ENCODE measurements at regions not wholly inside any gene's neighbourhood (a gene's known extent, or its start where the extent isn't known, plus 50 kb on each side); places are given as distances from the start of the nearest gene placed in this dataset.

GRCh38 chr13:81686877-81687276 is 1346.0 kb upstream of the SPRY2 start:
- peaks cover 5 to 18% (median 6%) of the 10 kb centered on the region in 3 donors for H3K9me3 Mint-ChIP-seq
- no peaks in the 10 kb centered on the region for H3K36me3 Mint-ChIP-seq
- H3K27me3 Mint-ChIP-seq: no peaks in the 10 kb centered on the region
- no peaks in the 10 kb centered on the region for H3K9me3 ChIP-seq
- H3K27me3 ChIP-seq (replicated peaks in 1 of 2; ENCODE audit: control insufficient read depth in 2 of 2, extremely low read depth in 1 of 2, insufficient read depth in 2 of 2, low read length in 1 of 2): no peaks in the 10 kb centered on the region
- no CpG with 5 or more reads among the region's 2 CpGs for WGBS (ENCODE audit: insufficient coverage)
- DNase-seq (no peak), ATAC-seq (replicated peaks in 1 of 4) (no peak)
- H3K27ac Mint-ChIP-seq: no peak overlapping the region
- H3K36me3 ChIP-seq (ENCODE audit: control insufficient read depth in 2 of 2, extremely low read depth in 1 of 2, insufficient read depth in 1 of 2, low read length in 1 of 2): no peaks in the 10 kb centered on the region
- no peak overlapping the region for H3K4me3 Mint-ChIP-seq
- ChIA-PET POLR2A (no interaction called here), CTCF (no interaction called here)
- no peak overlapping the region for H3K4me3 ChIP-seq (ENCODE audit: control insufficient read depth in 1 of 2, extremely low read depth in 1 of 2, low read length in 1 of 2)
- H3K4me1 ChIP-seq (ENCODE audit: control insufficient read depth in 1 of 2, extremely low read depth in 1 of 2, insufficient read depth in 2 of 2, low read length in 2 of 2): no peaks in the 10 kb centered on the region
- no peak overlapping the region for H3K27ac ChIP-seq (ENCODE audit: low read length)
- H3K4me1 Mint-ChIP-seq: no peaks in the 10 kb centered on the region

GRCh38 chr13:81683521-81683920 is 1342.6 kb upstream of the SPRY2 start:
- H3K27ac ChIP-seq (ENCODE audit: low read length): no peak overlapping the region
- H3K4me1 Mint-ChIP-seq: no peaks in the 10 kb centered on the region

GRCh38 chr13:81682081-81682630 is 1341.2 kb upstream of the SPRY2 start:
- Histone ChIP-seq H3K4me1 (ENCODE audit: control insufficient read depth in 1 of 2, extremely low read depth in 1 of 2, insufficient read depth in 2 of 2, low read length in 2 of 2) (no peaks in the 10 kb centered on the region), H3K9me3 (peaks cover 7% of the 10 kb centered on the region), H3K27me3 (replicated peaks in 1 of 2; ENCODE audit: control insufficient read depth in 2 of 2, extremely low read depth in 1 of 2, insufficient read depth in 2 of 2, low read length in 1 of 2) (no peaks in the 10 kb centered on the region), H3K36me3 (ENCODE audit: control insufficient read depth in 2 of 2, extremely low read depth in 1 of 2, insufficient read depth in 1 of 2, low read length in 1 of 2) (no peaks in the 10 kb centered on the region), H3K27ac (ENCODE audit: low read length) (no peak overlapping the region), H3K4me3 (ENCODE audit: control insufficient read depth in 1 of 2, extremely low read depth in 1 of 2, low read length in 1 of 2) (no peak overlapping the region)
- Mint-ChIP-seq H3K36me3 (no peaks in the 10 kb centered on the region), H3K4me3 (no peak overlapping the region), H3K27ac (no peak overlapping the region), H3K9me3 (peaks cover 12 to 26% (median 13%) of the 10 kb centered on the region in 3 donors), H3K4me1 (no peaks in the 10 kb centered on the region), H3K27me3 (no peaks in the 10 kb centered on the region)
- ATAC-seq (replicated peaks in 1 of 4): no peak
- WGBS (ENCODE audit: insufficient coverage): no CpG with 5 or more reads among the region's 2 CpGs
- no peak for DNase-seq
- ChIA-PET CTCF (no interaction called here), POLR2A (no interaction called here)

More at GRCh38 chr13:81683521-81683920, 1342.6 kb upstream of the SPRY2 start:
- H3K9me3 ChIP-seq: peaks cover 3% of the 10 kb centered on the region
- ChIA-PET CTCF (no interaction called here), POLR2A (no interaction called here)
- no peak overlapping the region for H3K4me3 ChIP-seq (ENCODE audit: control insufficient read depth in 1 of 2, extremely low read depth in 1 of 2, low read length in 1 of 2)
- no peaks in the 10 kb centered on the region for H3K36me3 Mint-ChIP-seq
- WGBS (ENCODE audit: insufficient coverage): 40% methylated on average over 1 of the region's 4 CpGs
- H3K36me3 ChIP-seq (ENCODE audit: control insufficient read depth in 2 of 2, extremely low read depth in 1 of 2, insufficient read depth in 1 of 2, low read length in 1 of 2): no peaks in the 10 kb centered on the region
- H3K4me1 ChIP-seq (ENCODE audit: control insufficient read depth in 1 of 2, extremely low read depth in 1 of 2, insufficient read depth in 2 of 2, low read length in 2 of 2): no peaks in the 10 kb centered on the region
- no peak for ATAC-seq (replicated peaks in 1 of 4)
- H3K9me3 Mint-ChIP-seq: peaks cover 6 to 26% (median 9%) of the 10 kb centered on the region in 3 donors
- no peaks in the 10 kb centered on the region for H3K27me3 ChIP-seq (replicated peaks in 1 of 2; ENCODE audit: control insufficient read depth in 2 of 2, extremely low read depth in 1 of 2, insufficient read depth in 2 of 2, low read length in 1 of 2)
- no peaks in the 10 kb centered on the region for H3K27me3 Mint-ChIP-seq
- no peak overlapping the region for H3K27ac Mint-ChIP-seq
- H3K4me3 Mint-ChIP-seq: no peak overlapping the region
- DNase-seq: no peak

GRCh38 chr13:81677857-81678256 is 1336.9 kb upstream of the SPRY2 start:
- POLR2A ChIA-PET: no interaction called here
- H3K4me3 ChIP-seq (ENCODE audit: control insufficient read depth in 1 of 2, extremely low read depth in 1 of 2, low read length in 1 of 2): no peak overlapping the region
- H3K9me3 ChIP-seq: peaks cover 7% of the 10 kb centered on the region
- DNase-seq: no peak
- H3K9me3 Mint-ChIP-seq: peaks cover 11% of the 10 kb centered on the region in 3 donors
- H3K27ac ChIP-seq (ENCODE audit: low read length): no peak overlapping the region
- CTCF ChIA-PET: no interaction called here
- H3K36me3 ChIP-seq (ENCODE audit: control insufficient read depth in 2 of 2, extremely low read depth in 1 of 2, insufficient read depth in 1 of 2, low read length in 1 of 2): no peaks in the 10 kb centered on the region
- ATAC-seq (replicated peaks in 1 of 4): no peak
- no peak overlapping the region for H3K4me3 Mint-ChIP-seq
- no peak overlapping the region for H3K27ac Mint-ChIP-seq
- no CpG with 5 or more reads among the region's 2 CpGs for WGBS (ENCODE audit: insufficient coverage)
- H3K4me1 Mint-ChIP-seq: no peaks in the 10 kb centered on the region
- no peaks in the 10 kb centered on the region for H3K27me3 Mint-ChIP-seq
- no peaks in the 10 kb centered on the region for H3K4me1 ChIP-seq (ENCODE audit: control insufficient read depth in 1 of 2, extremely low read depth in 1 of 2, insufficient read depth in 2 of 2, low read length in 2 of 2)
- H3K27me3 ChIP-seq (replicated peaks in 1 of 2; ENCODE audit: control insufficient read depth in 2 of 2, extremely low read depth in 1 of 2, insufficient read depth in 2 of 2, low read length in 1 of 2): no peaks in the 10 kb centered on the region
- H3K36me3 Mint-ChIP-seq: no peaks in the 10 kb centered on the region

- POLR2A ChIA-PET: no interaction called here
- Histone ChIP-seq H3K27me3 (replicated peaks in 1 of 2; ENCODE audit: control insufficient read depth in 2 of 2, extremely low read depth in 1 of 2, insufficient read depth in 2 of 2, low read length in 1 of 2) (no peaks in the 10 kb centered on the region), H3K4me1 (ENCODE audit: control insufficient read depth in 1 of 2, extremely low read depth in 1 of 2, insufficient read depth in 2 of 2, low read length in 2 of 2) (no peaks in the 10 kb centered on the region), H3K9me3 (peaks cover 7% of the 10 kb centered on the region), H3K36me3 (ENCODE audit: control insufficient read depth in 2 of 2, extremely low read depth in 1 of 2, insufficient read depth in 1 of 2, low read length in 1 of 2) (no peaks in the 10 kb centered on the region), H3K4me3 (ENCODE audit: control insufficient read depth in 1 of 2, extremely low read depth in 1 of 2, low read length in 1 of 2) (no peak overlapping the region), H3K27ac (ENCODE audit: low read length) (no peak overlapping the region)
- no peak for ATAC-seq (replicated peaks in 1 of 4)
- 82% methylated on average over 9 of the region's 11 CpGs for WGBS (ENCODE audit: insufficient coverage)
- no peak for DNase-seq
- H3K27me3 Mint-ChIP-seq: no peaks in the 10 kb centered on the region
- H3K36me3 Mint-ChIP-seq: no peaks in the 10 kb centered on the region
- no peak overlapping the region for H3K27ac Mint-ChIP-seq
- no peaks in the 10 kb centered on the region for H3K4me1 Mint-ChIP-seq
- CTCF ChIA-PET: no interaction called here
- H3K4me3 Mint-ChIP-seq: no peak overlapping the region
- H3K9me3 Mint-ChIP-seq: peaks cover 9 to 11% (median 10%) of the 10 kb centered on the region in 3 donors
Measured at GRCh38 chr13:81676008-81676407, 1335.1 kb upstream of the SPRY2 start.

GRCh38 chr13:81671064-81671463 is 1330.1 kb upstream of the SPRY2 start:
- CTCF ChIA-PET: no interaction called here

GRCh38 chr13:81670048-81670447 is 1329.1 kb upstream of the SPRY2 start:
- CTCF ChIA-PET: no interaction called here
- Mint-ChIP-seq H3K4me1 (no peaks in the 10 kb centered on the region), H3K27ac (no peak overlapping the region), H3K9me3 (peaks cover 7 to 20% (median 15%) of the 10 kb centered on the region in 3 donors), H3K4me3 (no peak overlapping the region), H3K27me3 (no peaks in the 10 kb centered on the region), H3K36me3 (no peaks in the 10 kb centered on the region)
- Histone ChIP-seq H3K4me3 (ENCODE audit: control insufficient read depth in 1 of 2, extremely low read depth in 1 of 2, low read length in 1 of 2) (no peak overlapping the region), H3K36me3 (ENCODE audit: control insufficient read depth in 2 of 2, extremely low read depth in 1 of 2, insufficient read depth in 1 of 2, low read length in 1 of 2) (no peaks in the 10 kb centered on the region), H3K4me1 (ENCODE audit: control insufficient read depth in 1 of 2, extremely low read depth in 1 of 2, insufficient read depth in 2 of 2, low read length in 2 of 2) (no peaks in the 10 kb centered on the region), H3K27me3 (replicated peaks in 1 of 2; ENCODE audit: control insufficient read depth in 2 of 2, extremely low read depth in 1 of 2, insufficient read depth in 2 of 2, low read length in 1 of 2) (no peaks in the 10 kb centered on the region), H3K9me3 (no peaks in the 10 kb centered on the region), H3K27ac (ENCODE audit: low read length) (no peak overlapping the region)
- 80% methylated on average over 1 of the region's 2 CpGs for whole genome bisulfite sequencing (ENCODE audit: insufficient coverage)
- ATAC-seq (replicated peaks in 1 of 4) (no peak), DNase-seq (no peak)
- POLR2A ChIA-PET: no interaction called here

More at GRCh38 chr13:81671064-81671463, 1330.1 kb upstream of the SPRY2 start:
- Mint-ChIP-seq H3K27me3 (no peaks in the 10 kb centered on the region), H3K36me3 (no peaks in the 10 kb centered on the region), H3K4me1 (no peaks in the 10 kb centered on the region), H3K9me3 (peaks cover 7 to 15% (median 13%) of the 10 kb centered on the region in 3 donors), H3K4me3 (no peak overlapping the region), H3K27ac (no peak overlapping the region)
- POLR2A ChIA-PET: no interaction called here
- no peaks in the 10 kb centered on the region for H3K9me3 ChIP-seq
- no peaks in the 10 kb centered on the region for H3K27me3 ChIP-seq (replicated peaks in 1 of 2; ENCODE audit: control insufficient read depth in 2 of 2, extremely low read depth in 1 of 2, insufficient read depth in 2 of 2, low read length in 1 of 2)
- H3K36me3 ChIP-seq (ENCODE audit: control insufficient read depth in 2 of 2, extremely low read depth in 1 of 2, insufficient read depth in 1 of 2, low read length in 1 of 2): no peaks in the 10 kb centered on the region
- no peak for ATAC-seq (replicated peaks in 1 of 4)
- H3K4me1 ChIP-seq (ENCODE audit: control insufficient read depth in 1 of 2, extremely low read depth in 1 of 2, insufficient read depth in 2 of 2, low read length in 2 of 2): no peaks in the 10 kb centered on the region
- no peak overlapping the region for H3K4me3 ChIP-seq (ENCODE audit: control insufficient read depth in 1 of 2, extremely low read depth in 1 of 2, low read length in 1 of 2)
- no peak overlapping the region for H3K27ac ChIP-seq (ENCODE audit: low read length)
- WGBS (ENCODE audit: insufficient coverage): no CpG with 5 or more reads among the region's 3 CpGs
- DNase-seq: no peak
